Astrocyte of the spinal cord (primary cell): ENCODE measurements at regions not wholly inside any gene's neighbourhood (a gene's known extent, or its start where the extent isn't known, plus 50 kb on each side); places are given as distances from the start of the nearest gene placed in this dataset.

Source experiments
- DNase-seq: peaks from one replicate; pipeline ENCODE4 v3.0.0; 2011; ENCODE audit warnings: low read depth, low spot score
- H3K4me3 ChIP-seq: 2 replicates; pipeline ENCODE4 v1.5.1; 2011; ENCODE audit warnings: low read depth, mild to moderate bottlenecking, low read length, moderate library complexity
- in situ Hi-C: cut with HindIII; loops from 2 replicates; pipeline ENCODE4 v1.10.0; 2017; ENCODE audit warnings: low sequenced_read_pairs
- TF ChIP-seq, protein P1 (sequence below): IDR thresholded peaks from 2 replicates; pipeline ENCODE4 v1.5.1; 2012; ENCODE audit warnings: low read depth, mild to moderate bottlenecking, low read length, inconsistent platforms

DNA sequence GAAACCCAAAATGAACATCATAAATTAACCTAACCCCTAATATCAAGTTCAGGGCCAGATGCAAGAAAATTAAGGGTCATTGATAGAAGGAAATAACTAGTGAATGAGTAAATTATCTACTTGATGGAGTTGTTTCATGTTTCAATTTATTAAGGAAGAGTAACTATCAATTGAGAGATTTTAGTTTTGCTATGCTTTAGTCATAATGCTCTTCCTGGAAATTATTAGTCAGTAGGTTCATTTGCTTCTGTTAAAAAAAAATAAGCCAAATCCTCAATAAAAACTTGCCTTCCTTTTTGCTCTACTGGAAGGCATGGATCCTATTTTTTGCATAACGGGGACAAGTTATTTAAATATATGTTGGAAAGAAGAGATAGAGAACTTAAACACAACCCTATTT lies 59.0 kb upstream of the HIF1A start:
- in situ Hi-C loops = no loop called here
- TF ChIP-seq, protein P1, sequence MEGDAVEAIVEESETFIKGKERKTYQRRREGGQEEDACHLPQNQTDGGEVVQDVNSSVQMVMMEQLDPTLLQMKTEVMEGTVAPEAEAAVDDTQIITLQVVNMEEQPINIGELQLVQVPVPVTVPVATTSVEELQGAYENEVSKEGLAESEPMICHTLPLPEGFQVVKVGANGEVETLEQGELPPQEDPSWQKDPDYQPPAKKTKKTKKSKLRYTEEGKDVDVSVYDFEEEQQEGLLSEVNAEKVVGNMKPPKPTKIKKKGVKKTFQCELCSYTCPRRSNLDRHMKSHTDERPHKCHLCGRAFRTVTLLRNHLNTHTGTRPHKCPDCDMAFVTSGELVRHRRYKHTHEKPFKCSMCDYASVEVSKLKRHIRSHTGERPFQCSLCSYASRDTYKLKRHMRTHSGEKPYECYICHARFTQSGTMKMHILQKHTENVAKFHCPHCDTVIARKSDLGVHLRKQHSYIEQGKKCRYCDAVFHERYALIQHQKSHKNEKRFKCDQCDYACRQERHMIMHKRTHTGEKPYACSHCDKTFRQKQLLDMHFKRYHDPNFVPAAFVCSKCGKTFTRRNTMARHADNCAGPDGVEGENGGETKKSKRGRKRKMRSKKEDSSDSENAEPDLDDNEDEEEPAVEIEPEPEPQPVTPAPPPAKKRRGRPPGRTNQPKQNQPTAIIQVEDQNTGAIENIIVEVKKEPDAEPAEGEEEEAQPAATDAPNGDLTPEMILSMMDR = no peak
- H3K4me3 ChIP-seq = no peak overlapping the region
- no peak for DNase-seq

- TF ChIP-seq, protein P1 = no peak
- in situ Hi-C loops = no loop called here
- DNase-seq = no peak
- H3K4me3 ChIP-seq = no peak overlapping the region
Observed at GRCh38 chr14:61636779-61637178, 58.5 kb upstream of the HIF1A start.

GRCh38 chr14:61638595-61639387 lies 56.5 kb upstream of the HIF1A start:
- no peak overlapping the region for H3K4me3 ChIP-seq
- DNase-seq = no peak
- in situ Hi-C loops = no loop called here
- TF ChIP-seq, protein P1 = no peak

GRCh38 chr14:61640158-61641136 lies 54.9 kb upstream of the HIF1A start:
- in situ Hi-C loops = no loop called here
- no peak overlapping the region for H3K4me3 ChIP-seq
- DNase-seq = no peak
- TF ChIP-seq, protein P1 = no peak

- in situ Hi-C loops = no loop called here
- TF ChIP-seq, protein P1 = no peak
- no peak for DNase-seq
- no peak overlapping the region for H3K4me3 ChIP-seq
Observed at GRCh38 chr14:61641914-61642613, 53.2 kb upstream of the HIF1A start.

GRCh38 chr14:61642614-61642982 lies 52.7 kb upstream of the HIF1A start:
- no peak overlapping the region for H3K4me3 ChIP-seq
- in situ Hi-C loops = no loop called here
- no peak for DNase-seq
- TF ChIP-seq, protein P1 = no peak
